NOMO-1 treated with dmso at 0.1 percent for 144 hours (cell line): ENCODE measurements at regions not wholly inside any gene's neighbourhood (a gene's known extent, or its start where the extent isn't known, plus 50 kb on each side); places are given as distances from the start of the nearest gene placed in this dataset.

Experiments used
- DNase-seq: peaks from one replicate; lab custom pipeline; 2025; ENCODE audit not compliant: unreplicated experiment; lab: John Stamatoyannopoulos, UW

- no peak for DNase-seq
These were observed 467.9 kb upstream of the AUTS2 start for GRCh38 chr7:69130396-69130795.

- no peak for DNase-seq
These were observed 464.0 kb upstream of the AUTS2 start for GRCh38 chr7:69134316-69134715.

DNA sequence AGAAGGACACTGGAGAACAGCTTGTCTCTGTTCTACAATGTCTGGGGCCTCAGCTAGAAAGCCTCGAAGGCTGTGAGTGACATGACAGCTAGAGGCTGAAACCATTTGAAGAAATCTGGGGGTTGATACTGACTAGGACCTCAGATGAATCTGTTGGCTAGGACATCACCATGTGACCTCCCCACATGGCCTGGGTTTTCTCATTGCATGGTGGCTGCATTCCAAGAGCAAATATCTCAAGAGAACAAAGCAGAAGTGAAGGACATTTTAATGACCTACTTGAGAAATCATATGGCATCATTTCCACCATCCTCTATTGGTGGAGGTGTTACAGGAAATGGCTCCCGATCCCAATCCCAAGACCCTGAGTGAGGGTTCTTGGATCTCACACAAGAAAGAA, 450.6 kb upstream of the AUTS2 start:
- DNase-seq = no peak

DNA sequence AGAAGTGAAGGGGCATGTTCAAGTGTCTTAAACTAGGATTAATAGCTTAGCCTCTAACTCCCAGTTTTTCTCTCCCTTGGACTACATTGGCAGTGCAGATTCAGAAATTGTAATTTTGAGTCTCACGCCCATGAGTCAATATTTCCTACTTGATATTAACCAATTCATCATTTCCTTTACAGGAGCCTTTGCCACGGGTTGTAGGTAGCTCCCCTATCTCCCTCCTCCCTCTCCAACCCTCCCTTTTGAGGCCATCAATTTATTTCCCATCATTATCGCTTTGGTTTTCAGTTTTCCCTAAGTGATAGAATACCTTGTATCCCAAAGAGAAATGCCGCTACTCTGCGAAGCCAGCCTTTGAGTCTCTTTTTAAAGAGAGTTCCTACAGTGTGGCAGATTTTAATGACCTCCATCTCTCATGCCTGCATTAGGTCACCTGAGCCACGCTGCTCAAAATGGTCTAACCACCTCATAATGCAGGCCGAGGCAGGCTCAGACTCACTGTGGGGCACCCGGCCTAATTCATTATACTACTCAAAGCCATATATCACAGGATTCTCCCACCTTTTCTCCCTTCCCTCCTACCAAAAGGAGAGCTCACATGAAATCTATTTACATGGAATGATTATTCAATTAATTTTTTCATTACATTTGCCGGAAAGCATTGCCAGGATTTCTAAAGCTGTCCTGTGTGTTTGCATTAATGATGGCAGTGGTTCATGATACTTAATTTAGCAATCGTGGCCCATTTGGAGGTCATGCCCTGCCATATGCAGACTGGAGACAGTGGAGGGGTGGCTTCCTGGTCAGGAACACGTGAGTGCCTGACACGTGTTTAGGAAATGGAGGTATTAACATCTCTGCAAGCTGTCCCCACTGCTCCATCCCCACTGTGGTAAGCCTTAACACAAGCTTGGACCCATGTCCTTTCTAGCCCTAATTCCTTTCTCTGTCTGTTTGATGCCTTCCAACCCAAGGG, 448.2 kb upstream of the AUTS2 start:
- no peak for DNase-seq

GRCh38 chr7:69162326-69162725, 435.9 kb upstream of the AUTS2 start:
- no peak for DNase-seq

DNA sequence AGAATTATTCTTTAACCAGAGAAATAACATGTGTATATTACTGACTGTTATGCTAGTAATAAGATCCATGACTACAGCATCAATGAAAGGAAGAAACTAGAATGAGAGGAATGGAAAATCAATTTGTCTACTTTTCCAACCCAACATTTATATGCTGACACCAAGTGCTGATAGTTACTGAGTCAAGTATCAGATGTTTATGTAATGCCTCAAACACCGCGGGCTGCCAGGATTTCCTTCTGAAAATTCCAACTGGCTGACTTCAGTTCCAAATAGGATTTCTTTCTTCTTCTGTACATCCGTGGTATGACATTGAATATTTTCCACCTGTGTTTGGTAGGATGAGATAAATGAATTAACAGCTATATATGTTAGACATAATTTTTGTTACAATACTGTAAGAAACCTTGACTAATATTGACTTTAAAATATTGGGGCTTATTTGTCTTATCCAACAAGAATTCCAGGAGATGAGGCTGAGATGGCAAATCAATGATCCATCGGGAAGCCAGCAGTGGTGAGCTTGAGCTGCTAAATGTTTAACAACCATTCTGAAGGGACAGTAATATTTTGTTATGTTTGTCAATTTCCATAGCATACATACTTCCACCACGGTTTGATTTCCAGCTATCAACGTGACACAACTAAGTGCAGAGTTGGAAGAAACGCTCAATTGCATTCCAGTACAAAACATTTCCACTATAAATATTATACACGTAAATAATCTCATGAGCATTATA, 435.2 kb upstream of the AUTS2 start:
- DNase-seq = no peak

GRCh38 chr7:69166979-69167516, 431.2 kb upstream of the AUTS2 start:
- DNase-seq = no peak

DNA sequence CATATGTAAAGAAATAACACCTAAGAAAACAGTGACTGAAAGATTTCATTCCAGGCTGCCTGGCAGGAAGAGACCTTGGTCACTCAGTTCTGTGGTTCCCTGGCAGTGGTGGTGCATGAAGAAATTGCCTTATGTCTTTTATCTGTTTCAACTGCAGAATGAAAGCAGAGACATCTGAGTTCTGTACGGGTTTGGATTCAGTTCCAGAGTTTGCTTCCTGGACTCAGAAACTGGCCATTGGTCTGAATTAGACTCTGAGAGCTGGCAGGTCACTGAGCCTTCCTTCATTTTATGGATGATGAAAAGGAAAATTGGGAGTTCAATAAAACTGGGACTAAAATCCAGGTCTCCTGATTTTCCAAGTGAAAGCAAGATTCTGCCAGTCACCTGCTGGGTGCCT, 428.9 kb upstream of the AUTS2 start:
- DNase-seq = no peak

GRCh38 chr7:69172357-69173077, 425.8 kb upstream of the AUTS2 start:
- DNase-seq = no peak

DNA sequence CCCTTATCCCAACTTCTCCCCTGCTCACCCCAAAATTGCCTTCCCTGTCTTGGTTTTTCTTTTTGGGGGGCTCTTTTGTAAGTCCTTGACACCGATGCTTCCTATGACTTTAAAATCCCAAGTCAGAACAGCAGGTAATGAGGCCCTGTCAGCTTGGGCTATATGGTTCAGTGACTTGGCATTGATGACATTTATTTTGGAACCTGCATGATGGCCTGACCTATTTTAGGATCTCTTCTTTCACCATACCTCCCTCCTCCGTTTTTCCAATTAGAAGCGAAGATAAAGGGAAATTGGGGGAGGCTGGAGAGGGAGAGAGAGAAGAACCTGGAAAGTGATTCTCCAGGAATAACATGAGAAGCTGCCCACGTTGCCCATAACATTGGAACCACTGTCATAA, 424.9 kb upstream of the AUTS2 start:
- no peak for DNase-seq

- no peak for DNase-seq
These were observed 424.4 kb upstream of the AUTS2 start for GRCh38 chr7:69173846-69174245.

DNA sequence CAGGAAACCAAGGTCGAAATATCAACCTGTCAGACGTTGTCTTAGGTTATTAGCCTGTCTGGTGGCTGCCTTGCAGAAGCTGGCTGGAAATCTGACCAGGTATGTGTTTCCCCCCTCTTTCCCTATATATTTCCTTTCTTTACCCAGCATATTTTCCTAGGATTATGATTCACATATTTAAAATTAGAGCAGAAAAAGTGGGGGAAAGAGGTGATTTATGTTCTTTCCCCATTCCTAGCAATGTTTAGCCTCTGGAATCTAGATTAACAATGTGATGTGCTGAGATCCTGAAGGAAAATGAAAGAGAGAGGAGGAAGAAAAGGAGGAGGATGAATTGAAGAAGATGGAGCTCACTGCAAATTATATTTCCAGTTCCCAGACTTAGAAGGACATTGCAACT, 421.4 kb upstream of the AUTS2 start:
- no peak for DNase-seq

DNA sequence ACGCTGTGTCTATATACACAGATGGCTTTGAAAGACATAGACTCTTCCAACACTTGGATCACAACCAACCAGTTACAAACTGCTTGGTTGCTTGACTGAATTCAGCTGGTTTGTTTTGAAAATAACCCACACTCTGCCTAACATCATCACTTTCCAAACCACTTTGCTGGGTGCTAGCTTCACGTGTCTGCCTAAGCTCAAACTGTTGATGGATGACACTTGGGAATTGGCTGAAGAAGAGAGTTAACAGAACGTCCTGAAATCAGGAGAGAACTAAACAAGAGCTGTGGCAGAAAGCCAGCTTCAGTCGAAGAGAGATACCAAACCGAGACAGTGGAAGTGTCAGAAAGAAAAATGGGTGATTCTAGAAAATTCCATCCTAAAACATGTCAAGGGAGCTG, 420.8 kb upstream of the AUTS2 start:
- DNase-seq = no peak

DNA sequence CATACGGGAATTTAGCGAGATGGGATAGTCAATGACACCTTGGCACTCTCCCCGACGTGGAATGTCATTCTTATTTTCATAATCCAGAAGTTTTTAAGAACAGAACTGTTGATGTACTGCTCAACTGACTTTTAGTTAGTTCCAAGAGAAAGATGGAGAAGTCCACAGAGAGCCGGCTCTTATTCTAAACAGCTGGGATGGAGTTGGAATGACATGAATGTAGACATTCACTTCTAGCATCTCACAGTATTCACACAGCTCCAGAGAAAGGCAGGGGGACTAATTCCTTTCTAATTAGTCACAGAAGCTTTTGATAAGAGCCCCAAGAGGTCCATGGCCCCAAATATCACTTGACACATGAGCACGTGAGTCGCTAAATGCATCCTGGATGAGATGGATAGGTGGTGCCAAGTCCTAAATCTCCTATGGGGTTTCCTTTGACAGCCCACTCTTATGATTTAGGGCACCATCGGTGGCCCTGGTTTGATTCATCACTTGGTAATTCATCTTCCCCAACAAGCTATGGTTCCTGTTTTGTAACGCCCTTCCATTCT, 420.3 kb upstream of the AUTS2 start:
- no peak for DNase-seq

DNA sequence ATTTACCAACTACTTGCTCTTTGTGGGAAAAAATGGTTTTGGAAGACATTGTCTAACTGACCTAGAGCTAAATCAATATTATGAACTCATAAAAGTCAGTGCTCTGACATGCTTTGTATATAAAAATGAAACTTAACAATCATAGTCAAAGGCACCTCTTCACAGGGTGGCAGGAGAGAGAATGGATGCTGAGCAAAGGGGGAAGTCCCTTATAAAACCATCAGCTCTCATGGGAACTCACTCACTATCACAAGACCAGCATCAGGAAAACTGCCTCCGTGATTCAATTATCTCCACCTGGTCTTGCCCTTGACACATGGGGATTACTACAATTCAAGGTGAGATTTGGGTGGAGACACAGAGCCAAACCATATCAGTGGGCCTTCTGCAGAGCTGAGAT, 417.6 kb upstream of the AUTS2 start:
- DNase-seq = no peak

GRCh38 chr7:69182596-69183467, 415.4 kb upstream of the AUTS2 start:
- DNase-seq = peak; percentile 55

GRCh38 chr7:69184339-69184738, 413.9 kb upstream of the AUTS2 start:
- DNase-seq = peak; percentile 61

GRCh38 chr7:69185170-69185569, 413.1 kb upstream of the AUTS2 start:
- no peak for DNase-seq

- no peak for DNase-seq
These were observed 411.3 kb upstream of the AUTS2 start for GRCh38 chr7:69186974-69187373.

DNA sequence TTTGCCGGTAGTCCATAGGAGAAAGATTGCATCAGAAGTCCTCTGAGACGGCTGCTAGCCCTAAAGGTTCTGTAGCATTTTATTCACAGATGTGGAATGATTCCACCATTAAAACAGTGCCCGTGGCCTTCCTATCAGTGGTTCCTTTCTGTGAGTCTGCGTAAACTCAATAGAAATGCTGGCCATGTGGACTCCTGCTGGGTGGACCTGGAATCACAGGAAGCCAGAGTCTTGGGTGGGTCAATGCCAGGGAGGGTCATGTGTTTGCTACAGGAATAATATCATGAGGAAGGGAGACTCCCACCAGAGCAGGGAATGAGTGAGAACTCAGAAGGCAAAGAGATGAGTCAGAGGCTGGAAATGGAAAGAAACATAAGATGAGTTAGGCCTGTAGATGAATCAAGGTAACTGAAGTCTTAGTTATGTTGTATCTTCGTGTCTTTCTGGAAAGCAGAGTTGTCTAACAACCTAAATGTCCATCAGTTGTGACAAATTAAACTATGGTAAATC, 410.4 kb upstream of the AUTS2 start:
- no peak for DNase-seq
